ENCODE measurements at regions not wholly inside any gene's neighbourhood (a gene's known extent, or its start where the extent isn't known, plus 50 kb on each side); places are given as distances from the start of the nearest gene placed in this dataset.

DNA sequence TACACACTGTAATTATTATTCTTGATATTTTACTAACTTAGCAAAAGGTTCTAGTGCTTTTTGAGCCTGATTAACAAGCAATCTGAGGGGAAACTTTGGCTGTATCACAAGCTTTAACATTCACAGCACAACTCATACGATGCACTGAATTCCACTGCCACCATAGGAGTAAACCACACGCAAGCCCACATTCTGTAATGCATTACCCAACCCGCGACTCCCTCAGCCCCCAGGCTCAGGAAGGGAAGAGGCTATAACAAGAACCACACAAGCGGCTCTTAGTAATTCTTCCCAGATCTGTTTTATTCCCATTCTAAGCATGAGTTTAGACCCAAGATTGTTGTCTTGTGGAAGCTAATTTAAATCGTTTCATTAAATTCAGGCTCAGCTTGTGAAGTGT lies 138.5 kb upstream of the TBL1X start:
- TF ChIP-seq, protein P1, sequence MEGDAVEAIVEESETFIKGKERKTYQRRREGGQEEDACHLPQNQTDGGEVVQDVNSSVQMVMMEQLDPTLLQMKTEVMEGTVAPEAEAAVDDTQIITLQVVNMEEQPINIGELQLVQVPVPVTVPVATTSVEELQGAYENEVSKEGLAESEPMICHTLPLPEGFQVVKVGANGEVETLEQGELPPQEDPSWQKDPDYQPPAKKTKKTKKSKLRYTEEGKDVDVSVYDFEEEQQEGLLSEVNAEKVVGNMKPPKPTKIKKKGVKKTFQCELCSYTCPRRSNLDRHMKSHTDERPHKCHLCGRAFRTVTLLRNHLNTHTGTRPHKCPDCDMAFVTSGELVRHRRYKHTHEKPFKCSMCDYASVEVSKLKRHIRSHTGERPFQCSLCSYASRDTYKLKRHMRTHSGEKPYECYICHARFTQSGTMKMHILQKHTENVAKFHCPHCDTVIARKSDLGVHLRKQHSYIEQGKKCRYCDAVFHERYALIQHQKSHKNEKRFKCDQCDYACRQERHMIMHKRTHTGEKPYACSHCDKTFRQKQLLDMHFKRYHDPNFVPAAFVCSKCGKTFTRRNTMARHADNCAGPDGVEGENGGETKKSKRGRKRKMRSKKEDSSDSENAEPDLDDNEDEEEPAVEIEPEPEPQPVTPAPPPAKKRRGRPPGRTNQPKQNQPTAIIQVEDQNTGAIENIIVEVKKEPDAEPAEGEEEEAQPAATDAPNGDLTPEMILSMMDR (IDR thresholded peaks at IDR 0.05; ENCODE audit: low read depth, low read length): no peak
- Histone ChIP-seq H3K36me3 (no peaks in the 10 kb centered on the region), H3K27me3 (no peaks in the 10 kb centered on the region), H3K4me3 (no peak overlapping the region), H3K27ac (no peak overlapping the region), H3K4me1 (ENCODE audit: low read depth) (no peaks in the 10 kb centered on the region), H3K9me3 (ENCODE audit: low read depth) (no peaks in the 10 kb centered on the region)
- no peak for DNase-seq (ENCODE audit: low read depth in 1 of 2, low spot score in 1 of 2)

DNA sequence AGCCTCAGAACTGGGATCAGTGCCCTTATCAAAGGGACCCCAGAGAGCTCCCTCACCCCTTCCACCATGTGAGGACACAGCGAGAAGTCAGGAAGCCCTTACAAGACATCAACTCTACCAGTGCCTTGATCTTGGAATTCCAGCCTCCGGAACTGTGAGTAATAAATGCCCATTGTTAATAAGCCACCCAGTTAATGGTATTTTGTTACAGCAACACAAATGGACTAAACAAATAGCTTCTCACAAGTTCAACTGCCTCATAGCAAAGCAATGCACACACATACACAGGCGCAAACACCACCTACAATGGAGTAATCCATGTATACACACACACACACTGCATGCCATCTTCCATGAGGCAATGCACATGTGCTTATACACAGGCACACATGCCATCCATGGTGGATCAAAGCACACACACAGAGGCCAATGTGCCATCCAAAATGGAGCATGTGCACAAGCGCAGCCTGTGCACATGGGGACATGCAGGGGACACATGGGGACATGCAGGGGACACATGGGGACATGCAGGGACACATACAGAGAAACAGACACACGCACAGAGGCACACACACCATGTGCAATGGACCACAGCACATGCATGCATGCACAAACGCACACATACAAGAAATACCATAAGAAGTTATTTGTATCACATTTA lies 137.6 kb upstream of the TBL1X start:
- no peak for DNase-seq (ENCODE audit: low read depth in 1 of 2, low spot score in 1 of 2)
- H3K27ac ChIP-seq: no peak overlapping the region
- H3K27me3 ChIP-seq: no peaks in the 10 kb centered on the region
- no peaks in the 10 kb centered on the region for H3K4me1 ChIP-seq (ENCODE audit: low read depth)
- H3K9me3 ChIP-seq (ENCODE audit: low read depth): no peaks in the 10 kb centered on the region
- TF ChIP-seq, protein P1 (IDR thresholded peaks at IDR 0.05; ENCODE audit: low read depth, low read length): no peak
- no peak overlapping the region for H3K4me3 ChIP-seq
- H3K36me3 ChIP-seq: no peaks in the 10 kb centered on the region

- Histone ChIP-seq H3K36me3 (no peaks in the 10 kb centered on the region), H3K9me3 (ENCODE audit: low read depth) (no peaks in the 10 kb centered on the region), H3K27me3 (no peaks in the 10 kb centered on the region), H3K27ac (no peak overlapping the region), H3K4me3 (no peak overlapping the region), H3K4me1 (ENCODE audit: low read depth) (no peaks in the 10 kb centered on the region)
- TF ChIP-seq, protein P1 (IDR thresholded peaks at IDR 0.05; ENCODE audit: low read depth, low read length): no peak
- peak in 1 of 2 donors; percentile 67 for DNase-seq (ENCODE audit: low read depth in 1 of 2, low spot score in 1 of 2)
These were observed 137.1 kb upstream of the TBL1X start for GRCh38 chrX:9327747-9328145.

DNA sequence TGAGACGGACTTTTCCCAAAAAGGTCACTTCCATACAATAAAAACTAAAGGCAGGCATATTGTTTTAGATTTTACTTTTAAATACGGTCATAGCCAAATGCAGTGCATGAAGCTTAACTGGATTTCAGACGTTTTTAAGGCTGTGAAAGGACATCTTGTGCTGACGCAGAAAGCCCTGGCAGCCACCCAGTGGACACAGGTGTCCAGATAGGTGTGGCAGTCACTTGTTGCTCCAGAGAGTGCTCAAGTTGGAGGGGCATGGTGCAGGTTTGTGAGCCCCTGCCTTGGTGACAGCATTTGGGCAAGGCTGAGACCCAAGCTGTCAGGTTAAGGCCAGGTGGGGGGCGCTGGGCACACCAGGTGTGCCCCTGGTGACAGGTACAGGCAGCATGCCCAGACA lies 135.8 kb upstream of the TBL1X start:
- TF ChIP-seq, protein P1 (IDR thresholded peaks at IDR 0.05; ENCODE audit: low read depth, low read length): no peak
- no peak for DNase-seq (ENCODE audit: low read depth in 1 of 2, low spot score in 1 of 2)
- Histone ChIP-seq H3K4me1 (ENCODE audit: low read depth) (no peaks in the 10 kb centered on the region), H3K27ac (no peak overlapping the region), H3K9me3 (ENCODE audit: low read depth) (no peaks in the 10 kb centered on the region), H3K27me3 (no peaks in the 10 kb centered on the region), H3K36me3 (no peaks in the 10 kb centered on the region), H3K4me3 (no peak overlapping the region)

- Histone ChIP-seq H3K27ac (no peak overlapping the region), H3K9me3 (ENCODE audit: low read depth) (no peaks in the 10 kb centered on the region), H3K4me3 (no peak overlapping the region), H3K36me3 (no peaks in the 10 kb centered on the region), H3K4me1 (ENCODE audit: low read depth) (no peaks in the 10 kb centered on the region), H3K27me3 (no peaks in the 10 kb centered on the region)
- TF ChIP-seq, protein P1 (IDR thresholded peaks at IDR 0.05; ENCODE audit: low read depth, low read length): no peak
- no peak for DNase-seq (ENCODE audit: low read depth in 1 of 2, low spot score in 1 of 2)
These were observed 134.4 kb upstream of the TBL1X start for GRCh38 chrX:9330249-9330982.
